IMR-90 (cell line): ENCODE measurements at regions not wholly inside any gene's neighbourhood (a gene's known extent, or its start where the extent isn't known, plus 50 kb on each side); places are given as distances from the start of the nearest gene placed in this dataset.
"Not testable (repeated sequence)": the region's sequence is repeated elsewhere in the genome, so short reads cannot be mapped to it uniquely, and the experiment has no call there.

ENCODE experiments used
- CEBPB ChIP-seq: IDR thresholded peaks from 2 replicates; pipeline ENCODE4 v1.6.1; 2012; ENCODE audit warnings: low read depth, low read length, improper control_type of control experiment
- CHD1 ChIP-seq: IDR thresholded peaks from 2 replicates; pipeline ENCODE4 v1.6.1; 2012; ENCODE audit warnings: low read depth, low read length, improper control_type of control experiment
- FOS ChIP-seq: fragments of 150-350 bp; IDR thresholded peaks from 2 replicates; pipeline ENCODE4 v1.6.1; 2016; ENCODE audit warnings: low read depth, low read length
- MAZ ChIP-seq: IDR thresholded peaks from 2 replicates; pipeline ENCODE4 v1.6.1; 2012; ENCODE audit warnings: low read depth, mild to moderate bottlenecking, low read length, improper control_type of control experiment, moderate library complexity, borderline replicate concordance
- POLR2A ChIP-seq: IDR thresholded peaks from 2 replicates; pipeline ENCODE4 v1.6.1; 2012; ENCODE audit warnings: mild to moderate bottlenecking, low read depth, low read length
- RAD21 ChIP-seq: IDR thresholded peaks from 2 replicates; pipeline ENCODE4 v1.6.1; 2012; ENCODE audit warnings: low read length, improper control_type of control experiment
- RFX5 ChIP-seq: IDR thresholded peaks from 2 replicates; pipeline ENCODE4 v1.8.0; 2012; ENCODE audit warnings: low read depth, mild to moderate bottlenecking, low read length, moderate library complexity
- SMC3 ChIP-seq: fragments of 150-350 bp; IDR thresholded peaks from 2 replicates; pipeline ENCODE4 v1.6.1; 2016; ENCODE audit warnings: low read depth, mild to moderate bottlenecking, antibody characterized with exemption, low read length, moderate library complexity
- TF ChIP-seq, protein P1 (sequence below): conservative IDR thresholded peaks from 2 replicates; pipeline ENCODE4 v1.5.1; 2012; ENCODE audit warnings: mild to moderate bottlenecking, low read depth, low read length, improper control_type of control experiment
- TF ChIP-seq, protein P2 (sequence below): fragments of 150-350 bp; IDR thresholded peaks from 2 replicates; pipeline ENCODE4 v1.6.1; 2017; ENCODE audit warnings: mild to moderate bottlenecking, antibody characterized with exemption, low read length, low read depth

DNA sequence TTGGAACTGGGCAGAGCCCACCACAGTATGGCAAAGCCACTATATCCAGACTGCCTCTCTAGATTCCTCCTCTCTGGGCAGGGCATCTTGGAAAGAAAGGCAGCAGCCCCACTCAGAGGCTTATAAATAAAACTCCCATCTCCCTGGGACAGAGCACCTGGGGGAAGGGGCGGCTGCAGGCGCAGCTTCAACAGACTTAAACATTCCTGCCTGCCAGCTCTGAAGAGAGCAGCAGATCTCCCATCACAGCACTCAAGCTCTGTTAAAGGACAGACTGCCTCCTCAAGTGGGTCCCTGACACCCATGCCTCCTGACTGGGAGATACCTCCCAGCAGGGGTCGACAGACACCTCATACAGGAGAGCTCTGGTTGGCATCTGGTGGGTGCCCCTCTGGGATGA is 193.6 kb downstream of the MREG start:
- not testable (repeated sequence) for TF ChIP-seq RAD21, CHD1, RFX5, MAZ, POLR2A, SMC3, CEBPB, FOS
- TF ChIP-seq, protein P1, sequence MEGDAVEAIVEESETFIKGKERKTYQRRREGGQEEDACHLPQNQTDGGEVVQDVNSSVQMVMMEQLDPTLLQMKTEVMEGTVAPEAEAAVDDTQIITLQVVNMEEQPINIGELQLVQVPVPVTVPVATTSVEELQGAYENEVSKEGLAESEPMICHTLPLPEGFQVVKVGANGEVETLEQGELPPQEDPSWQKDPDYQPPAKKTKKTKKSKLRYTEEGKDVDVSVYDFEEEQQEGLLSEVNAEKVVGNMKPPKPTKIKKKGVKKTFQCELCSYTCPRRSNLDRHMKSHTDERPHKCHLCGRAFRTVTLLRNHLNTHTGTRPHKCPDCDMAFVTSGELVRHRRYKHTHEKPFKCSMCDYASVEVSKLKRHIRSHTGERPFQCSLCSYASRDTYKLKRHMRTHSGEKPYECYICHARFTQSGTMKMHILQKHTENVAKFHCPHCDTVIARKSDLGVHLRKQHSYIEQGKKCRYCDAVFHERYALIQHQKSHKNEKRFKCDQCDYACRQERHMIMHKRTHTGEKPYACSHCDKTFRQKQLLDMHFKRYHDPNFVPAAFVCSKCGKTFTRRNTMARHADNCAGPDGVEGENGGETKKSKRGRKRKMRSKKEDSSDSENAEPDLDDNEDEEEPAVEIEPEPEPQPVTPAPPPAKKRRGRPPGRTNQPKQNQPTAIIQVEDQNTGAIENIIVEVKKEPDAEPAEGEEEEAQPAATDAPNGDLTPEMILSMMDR: not testable (repeated sequence)
- TF ChIP-seq, protein P2, sequence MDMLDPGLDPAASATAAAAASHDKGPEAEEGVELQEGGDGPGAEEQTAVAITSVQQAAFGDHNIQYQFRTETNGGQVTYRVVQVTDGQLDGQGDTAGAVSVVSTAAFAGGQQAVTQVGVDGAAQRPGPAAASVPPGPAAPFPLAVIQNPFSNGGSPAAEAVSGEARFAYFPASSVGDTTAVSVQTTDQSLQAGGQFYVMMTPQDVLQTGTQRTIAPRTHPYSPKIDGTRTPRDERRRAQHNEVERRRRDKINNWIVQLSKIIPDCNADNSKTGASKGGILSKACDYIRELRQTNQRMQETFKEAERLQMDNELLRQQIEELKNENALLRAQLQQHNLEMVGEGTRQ: not testable (repeated sequence)
